Umbilical cord (tissue), 1 donor: ENCODE measurements at regions not wholly inside any gene's neighbourhood (a gene's known extent, or its start where the extent isn't known, plus 50 kb on each side); places are given as distances from the start of the nearest gene placed in this dataset.

Experiments used
- DNase-seq: peaks from one replicate; pipeline ENCODE4 v3.0.0-alpha.2; 2015; ENCODE audit warnings: low spot score

DNA sequence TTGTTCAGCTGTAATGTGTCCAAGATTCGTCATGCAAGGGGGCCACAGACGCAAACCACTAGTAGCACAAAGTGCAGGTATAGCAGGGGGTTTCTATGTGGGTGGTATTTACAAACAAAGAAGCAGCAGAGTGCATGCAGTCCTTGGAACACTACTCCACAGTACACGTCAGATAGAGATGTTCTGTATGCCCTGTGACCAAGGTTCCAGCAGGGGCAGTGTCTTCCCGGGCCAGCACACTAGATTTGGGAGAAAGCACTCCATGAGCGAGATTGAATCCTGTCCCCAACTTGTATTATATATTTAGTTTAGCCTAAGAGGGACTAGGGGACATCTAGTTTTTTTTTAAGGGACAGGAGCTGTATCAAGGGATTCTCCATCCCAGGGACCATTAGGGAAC is 54.4 kb upstream of the ESX1 start:
- DNase-seq: no peak

DNA sequence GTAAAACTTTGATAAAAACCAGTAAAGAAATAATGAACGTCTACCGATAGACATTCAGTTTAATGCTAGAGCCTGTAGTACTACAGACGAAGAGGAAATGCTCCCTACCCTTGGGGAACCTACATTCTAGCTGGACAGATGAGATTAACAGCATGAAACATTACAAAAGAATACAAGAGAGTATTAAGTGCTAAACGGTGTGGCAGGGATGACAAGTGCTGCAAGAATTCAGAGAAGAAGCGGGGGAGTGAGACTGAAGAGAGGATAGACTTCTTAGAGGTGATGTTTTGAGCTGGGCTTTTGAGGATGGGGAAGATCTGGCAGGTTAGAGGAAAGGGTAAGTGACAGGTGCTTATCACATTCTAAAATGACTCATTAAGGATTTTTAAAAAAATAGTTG is 52.6 kb upstream of the ESX1 start:
- DNase-seq: no peak

DNA sequence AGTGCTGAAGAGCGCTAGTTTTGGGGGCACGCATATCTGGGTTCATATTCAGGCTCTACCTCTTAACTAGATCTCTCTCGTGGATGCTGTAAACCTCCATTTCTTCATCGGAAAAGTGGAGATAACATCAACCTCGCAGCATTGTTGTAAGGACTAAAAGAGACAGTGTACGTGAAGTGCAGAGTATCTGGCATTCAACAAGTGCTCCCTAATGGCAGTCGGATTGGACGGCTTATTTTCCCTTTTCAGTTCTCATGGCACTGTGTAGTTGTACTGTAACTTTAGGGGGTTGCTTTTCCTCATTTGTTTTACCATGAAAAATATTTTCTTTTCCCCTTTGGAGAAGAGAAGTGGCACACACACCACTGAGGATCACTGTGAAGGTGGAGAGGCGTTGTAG is 51.4 kb upstream of the ESX1 start:
- no peak for DNase-seq
